ENCODE measurements at regions not wholly inside any gene's neighbourhood (a gene's known extent, or its start where the extent isn't known, plus 50 kb on each side); places are given as distances from the start of the nearest gene placed in this dataset.
A peak's percentile ranks its signal among the peaks of the same experiment; 100 is the strongest.

GRCh38 chr13:106701771-106702341, 133.9 kb upstream of the ARGLU1 start:
- no peaks in the 10 kb centered on the region for H3K27me3 ChIP-seq
- TF ChIP-seq CTCF (IDR thresholded peaks at IDR 0.05) (no peak), POLR2A (IDR thresholded peaks at IDR 0.05) (no peak)
- intact Hi-C loops (cut with DNase I), result no loop called here
- DNase-seq, result no peak
- H3K4me1 ChIP-seq, result no peaks in the 10 kb centered on the region
- no peak overlapping the region for H3K4me3 ChIP-seq (replicated peaks in 1 of 3)
- H3K27ac ChIP-seq, result peak overlapping the region in 2 of 3 donors; percentile 17 to 46
- H3K36me3 ChIP-seq, result no peaks in the 10 kb centered on the region
- H3K9me3 ChIP-seq, result no peaks in the 10 kb centered on the region
- 72 to 73% methylated on average over 17 of the region's 17 CpGs for WGBS, 2 donors

- intact Hi-C loops (cut with DNase I), result no loop called here
- DNase-seq, result no peak
- Histone ChIP-seq H3K27me3 (no peaks in the 10 kb centered on the region), H3K4me1 (no peaks in the 10 kb centered on the region), H3K27ac (no peak overlapping the region), H3K36me3 (no peaks in the 10 kb centered on the region), H3K4me3 (replicated peaks in 1 of 3) (no peak overlapping the region), H3K9me3 (no peaks in the 10 kb centered on the region)
- 81 to 82% methylated on average over 4 of the region's 4 CpGs for WGBS, 2 donors
- TF ChIP-seq CTCF (IDR thresholded peaks at IDR 0.05), result no peak
- TF ChIP-seq POLR2A (IDR thresholded peaks at IDR 0.05), result no peak
These were observed 132.5 kb upstream of the ARGLU1 start for GRCh38 chr13:106700439-106700838.

- no peaks in the 10 kb centered on the region for H3K9me3 ChIP-seq
- intact Hi-C loops (cut with DNase I), result no loop called here
- no peaks in the 10 kb centered on the region for H3K36me3 ChIP-seq
- H3K27ac ChIP-seq, result no peak overlapping the region
- no peaks in the 10 kb centered on the region for H3K27me3 ChIP-seq
- TF ChIP-seq POLR2A (IDR thresholded peaks at IDR 0.05), result no peak
- TF ChIP-seq CTCF (IDR thresholded peaks at IDR 0.05), result no peak
- no peaks in the 10 kb centered on the region for H3K4me1 ChIP-seq
- DNase-seq, result no peak
- H3K4me3 ChIP-seq (replicated peaks in 1 of 3), result no peak overlapping the region
- 91 to 94% methylated on average over 8 of the region's 8 CpGs for WGBS, 2 donors
These were observed 132.1 kb upstream of the ARGLU1 start for GRCh38 chr13:106700007-106700406.

GRCh38 chr13:106699311-106699710, 131.4 kb upstream of the ARGLU1 start:
- Histone ChIP-seq H3K9me3 (no peaks in the 10 kb centered on the region), H3K4me1 (no peaks in the 10 kb centered on the region), H3K27me3 (no peaks in the 10 kb centered on the region), H3K36me3 (no peaks in the 10 kb centered on the region), H3K4me3 (replicated peaks in 1 of 3) (no peak overlapping the region), H3K27ac (no peak overlapping the region)
- intact Hi-C loops (cut with DNase I), result no loop called here
- no peak for DNase-seq
- TF ChIP-seq CTCF (IDR thresholded peaks at IDR 0.05) (no peak), POLR2A (IDR thresholded peaks at IDR 0.05) (no peak)
- 82 to 90% methylated on average over 5 of the region's 5 CpGs for WGBS, 2 donors

- no peaks in the 10 kb centered on the region for H3K9me3 ChIP-seq
- WGBS, 2 donors, result 69 to 78% methylated on average over 2 of the region's 2 CpGs
- no peak overlapping the region for H3K27ac ChIP-seq
- no peak overlapping the region for H3K4me3 ChIP-seq (replicated peaks in 1 of 3)
- H3K27me3 ChIP-seq, result no peaks in the 10 kb centered on the region
- intact Hi-C loops (cut with DNase I), result no loop called here
- H3K36me3 ChIP-seq, result no peaks in the 10 kb centered on the region
- peaks cover 0 to 8% of the 10 kb centered on the region in 2 donors for H3K4me1 ChIP-seq
- DNase-seq, result no peak
- no peak for TF ChIP-seq CTCF (IDR thresholded peaks at IDR 0.05)
- no peak for TF ChIP-seq POLR2A (IDR thresholded peaks at IDR 0.05)
These were observed 128.8 kb upstream of the ARGLU1 start for GRCh38 chr13:106696719-106697118.

Measured in thyroid gland (tissue), 4 donors.